Glutamatergic neuron (in vitro differentiated cells): ENCODE measurements at regions not wholly inside any gene's neighbourhood (a gene's known extent, or its start where the extent isn't known, plus 50 kb on each side); places are given as distances from the start of the nearest gene placed in this dataset.

Experiments used
- DNase-seq: peaks from one replicate; pipeline ENCODE4 v3.0.0; 2022
- H3K27ac Mint-ChIP-seq: one replicate; pipeline ENCODE4 v1.8.0; 2020; ENCODE audit warnings: mild to moderate bottlenecking, mixed read lengths, inconsistent platforms; ENCODE audit not compliant: unreplicated experiment
- H3K27me3 Mint-ChIP-seq: one replicate; pipeline ENCODE4 v1.8.0; 2020; ENCODE audit warnings: mild to moderate bottlenecking, moderate library complexity, mixed read lengths, inconsistent platforms; ENCODE audit not compliant: unreplicated experiment
- H3K36me3 Mint-ChIP-seq: one replicate; pipeline ENCODE4 v1.8.0; 2020; ENCODE audit warnings: mild to moderate bottlenecking, mixed read lengths, inconsistent platforms; ENCODE audit not compliant: unreplicated experiment
- H3K4me1 Mint-ChIP-seq: one replicate; pipeline ENCODE4 v1.8.0; 2020; ENCODE audit warnings: mild to moderate bottlenecking, low read depth, mixed read lengths, inconsistent platforms; ENCODE audit not compliant: unreplicated experiment
- H3K4me3 Mint-ChIP-seq: one replicate; pipeline ENCODE4 v1.8.0; 2020; ENCODE audit warnings: mild to moderate bottlenecking, mixed read lengths, inconsistent platforms; ENCODE audit not compliant: unreplicated experiment
- H3K9me3 Mint-ChIP-seq: one replicate; pipeline ENCODE4 v1.8.0; 2020; ENCODE audit warnings: mild to moderate bottlenecking, moderate library complexity, mixed read lengths, inconsistent platforms; ENCODE audit not compliant: unreplicated experiment
- CTCF ChIP-seq: fragments of 200-600 bp; sonication (generic); IDR thresholded peaks from one replicate; pipeline ENCODE4 v1.5.0; 2021; ENCODE audit not compliant: partially characterized antibody, unreplicated experiment

- Mint-ChIP-seq H3K9me3 (no peaks in the 10 kb centered on the region), H3K4me3 (no peak overlapping the region), H3K36me3 (no peaks in the 10 kb centered on the region), H3K4me1 (no peaks in the 10 kb centered on the region), H3K27ac (no peak overlapping the region), H3K27me3 (no peaks in the 10 kb centered on the region)
- no peak for TF ChIP-seq CTCF
- DNase-seq, result no peak
Observed at GRCh38 chr5:82649943-82650342, 371.8 kb upstream of the RPS23 start.

- peaks cover 1% of the 10 kb centered on the region for H3K27me3 Mint-ChIP-seq
- no peak overlapping the region for H3K4me3 Mint-ChIP-seq
- H3K9me3 Mint-ChIP-seq, result no peaks in the 10 kb centered on the region
- H3K36me3 Mint-ChIP-seq, result no peaks in the 10 kb centered on the region
- H3K27ac Mint-ChIP-seq, result no peak overlapping the region
- no peak for TF ChIP-seq CTCF
- H3K4me1 Mint-ChIP-seq, result peaks cover 5% of the 10 kb centered on the region
- DNase-seq, result no peak
Observed at GRCh38 chr5:82644766-82645165, 366.6 kb upstream of the RPS23 start.

GRCh38 chr5:82644229-82644628 lies 366.1 kb upstream of the RPS23 start:
- Mint-ChIP-seq H3K4me1 (peaks cover 5% of the 10 kb centered on the region), H3K36me3 (no peaks in the 10 kb centered on the region), H3K27ac (no peak overlapping the region), H3K27me3 (peaks cover 1% of the 10 kb centered on the region), H3K9me3 (no peaks in the 10 kb centered on the region), H3K4me3 (no peak overlapping the region)
- no peak for DNase-seq
- TF ChIP-seq CTCF, result no peak

GRCh38 chr5:82642313-82642712 lies 364.2 kb upstream of the RPS23 start:
- no peak for TF ChIP-seq CTCF
- H3K36me3 Mint-ChIP-seq, result no peaks in the 10 kb centered on the region
- H3K4me3 Mint-ChIP-seq, result no peak overlapping the region
- H3K9me3 Mint-ChIP-seq, result no peaks in the 10 kb centered on the region
- H3K27me3 Mint-ChIP-seq, result peaks cover 1% of the 10 kb centered on the region
- peaks cover 5% of the 10 kb centered on the region for H3K4me1 Mint-ChIP-seq
- DNase-seq, result no peak
- H3K27ac Mint-ChIP-seq, result no peak overlapping the region

GRCh38 chr5:82641331-82642003 lies 363.3 kb upstream of the RPS23 start:
- Mint-ChIP-seq H3K4me1 (peaks cover 5% of the 10 kb centered on the region), H3K9me3 (no peaks in the 10 kb centered on the region), H3K36me3 (no peaks in the 10 kb centered on the region), H3K27me3 (peaks cover 1% of the 10 kb centered on the region), H3K27ac (no peak overlapping the region), H3K4me3 (no peak overlapping the region)
- TF ChIP-seq CTCF, result peak; percentile 56
- DNase-seq, result no peak
